ENCODE measurements at regions not wholly inside any gene's neighbourhood (a gene's known extent, or its start where the extent isn't known, plus 50 kb on each side); places are given as distances from the start of the nearest gene placed in this dataset.

- TF ChIP-seq CTCF (IDR thresholded peaks at IDR 0.05 in 4 of 5, conservative IDR thresholded peaks at IDR 0.05 in 1 of 5), result no peak
- no peak for TF ChIP-seq POLR2A (IDR thresholded peaks at IDR 0.05)
Observed at GRCh38 chr9:79473704-79474103, 98.1 kb upstream of the TLE4 start.

All from gastrocnemius medialis (tissue), 4 donors.